Endothelial cell of umbilical vein (primary cell): ENCODE measurements at regions not wholly inside any gene's neighbourhood (a gene's known extent, or its start where the extent isn't known, plus 50 kb on each side); places are given as distances from the start of the nearest gene placed in this dataset.

Experiments
- BruUV-seq: library from RNA; stranded (reverse); fragments of 400-500 nt; replicated peaks from 2 replicates; lab custom pipeline; 2021; lab: Mats Ljungman, UMichigan
- CTCF ChIA-PET: fragments of 300-600, 350-600 bp; sonication (Branson Sonifier 250); formaldehyde crosslinking; loops from one replicate; lab custom pipeline; 2021; ENCODE audit warnings: antibody characterized with exemption, inconsistent platforms; lab: Charles Lee
- POLR2A ChIA-PET: fragments of 300-600, 350-600 bp; sonication (Branson Sonifier 250); formaldehyde crosslinking; loops from one replicate; lab custom pipeline; 2021; ENCODE audit warnings: antibody characterized with exemption, inconsistent platforms; lab: Charles Lee
- DNase-seq: peaks from one replicate; pipeline ENCODE4 v3.0.0-alpha.2; 2011; ENCODE audit warnings: low read depth, low spot score
- FAIRE-seq: peaks from 2 replicates; lab custom pipeline; 2011; peaks lifted over from hg19 to GRCh38; lab: Jason Lieb, UNC
- H2AFZ ChIP-seq: 2 replicates; pipeline ENCODE4 v1.6.0; 2012; ENCODE audit warnings: low read depth, low read length, control low read depth, inconsistent platforms
- H3K27ac ChIP-seq: 2 replicates; pipeline ENCODE4 v1.5.1; 2011; ENCODE audit warnings: low read depth, mild to moderate bottlenecking, control low read depth, low read length, moderate library complexity; ENCODE audit not compliant: insufficient read depth
- H3K27me3 ChIP-seq, 2 experiments: 2 replicates each; pipeline versions ENCODE4 v1.6.0 to v1.6.1; 2011; ENCODE audit warnings: low read length in 2 of 2, mixed read lengths in 1 of 2; ENCODE audit not compliant: control insufficient read depth in 2 of 2, insufficient read depth in 2 of 2
- H3K36me3 ChIP-seq, 2 experiments: 2 replicates in 1 of 2; 3 replicates in 1 of 2; pipeline ENCODE4 v1.5.1; 2011; ENCODE audit warnings: low read length in 2 of 2, mild to moderate bottlenecking in 1 of 2, moderate library complexity in 1 of 2; ENCODE audit not compliant: control insufficient read depth in 2 of 2, insufficient read depth in 2 of 2; ENCODE audit errors: extremely low read depth in 1 of 2
- H3K4me1 ChIP-seq: 3 replicates; pipeline ENCODE4 v1.5.1; 2011; ENCODE audit warnings: mild to moderate bottlenecking, low read length; ENCODE audit not compliant: control insufficient read depth, insufficient read depth; ENCODE audit errors: extremely low read depth
- H3K4me2 ChIP-seq: 2 replicates; pipeline ENCODE4 v1.6.1; 2011; ENCODE audit warnings: low read length, control low read depth, mixed read lengths; ENCODE audit not compliant: insufficient read depth
- H3K4me3 ChIP-seq, 3 experiments: fragments of 200-600 bp in 1 of 3; sonication (generic), shearing (Covaris generic) in 1 of 3; replicated peaks in 1 of 3; 2 replicates each; pipeline ENCODE4 v1.5.1; 2011 to 2016; ENCODE audit warnings: control low read depth in 3 of 3, low read length in 3 of 3, mild to moderate bottlenecking in 2 of 3, inconsistent platforms in 1 of 3, low read depth in 1 of 3, moderate library complexity in 1 of 3; ENCODE audit not compliant: insufficient read depth in 1 of 3
- H3K79me2 ChIP-seq: 2 replicates; pipeline ENCODE4 v1.6.0; 2012; ENCODE audit warnings: low read length, inconsistent platforms; ENCODE audit not compliant: control insufficient read depth, insufficient read depth
- H3K9ac ChIP-seq: replicated peaks from 2 replicates; pipeline ENCODE3; 2011; ENCODE audit warnings: low read length, control low read depth; ENCODE audit not compliant: insufficient read depth; ENCODE audit errors: extremely low read depth
- H3K9me1 ChIP-seq: replicated peaks from 3 replicates; pipeline ENCODE4 v1.6.0; 2011; ENCODE audit warnings: mild to moderate bottlenecking, low read length; ENCODE audit not compliant: control insufficient read depth, insufficient read depth; ENCODE audit errors: extremely low read depth
- H3K9me3 ChIP-seq: replicated peaks from 2 replicates; pipeline ENCODE4 v1.5.1; 2012; ENCODE audit warnings: low read length, inconsistent platforms; ENCODE audit not compliant: control insufficient read depth, insufficient read depth
- H4K20me1 ChIP-seq: replicated peaks from 2 replicates; pipeline ENCODE3; 2011; ENCODE audit warnings: mild to moderate bottlenecking, low read length; ENCODE audit not compliant: control insufficient read depth, insufficient read depth; ENCODE audit errors: extremely low read depth
- CTCF ChIP-seq, 2 donors: IDR thresholded peaks; 1 replicate in 1 of 2; 2 replicates in 1 of 2; pipeline ENCODE4 v1.5.1; 2011; ENCODE audit warnings: low read length in 2 of 2, mild to moderate bottlenecking in 2 of 2, moderate library complexity in 2 of 2, control low read depth in 1 of 2, inconsistent platforms in 1 of 2, low read depth in 1 of 2; ENCODE audit not compliant: insufficient read depth in 1 of 2; ENCODE audit errors: extremely low read depth in 1 of 2
- EZH2 ChIP-seq: IDR thresholded peaks from 2 replicates; pipeline ENCODE4 v1.6.1; 2012; ENCODE audit warnings: borderline replicate concordance, low read depth, mild to moderate bottlenecking, moderate library complexity, low read length, inconsistent platforms; ENCODE audit not compliant: severe bottlenecking
- FOS ChIP-seq: IDR thresholded peaks from 2 replicates; pipeline ENCODE4 v1.6.1; 2011; ENCODE audit warnings: mild to moderate bottlenecking, low read length, moderate library complexity, borderline replicate concordance; ENCODE audit not compliant: insufficient read depth
- GATA2 ChIP-seq: IDR thresholded peaks from 2 replicates; pipeline ENCODE4 v1.7.0; 2011; ENCODE audit warnings: low read depth, mild to moderate bottlenecking, moderate library complexity, mixed read lengths, low read length; ENCODE audit not compliant: insufficient read length, insufficient read depth
- JUN ChIP-seq: IDR thresholded peaks from 2 replicates; pipeline ENCODE4 v1.6.1; 2011; ENCODE audit warnings: borderline replicate concordance, low read depth; ENCODE audit not compliant: insufficient read length, insufficient read depth
- MAX ChIP-seq: IDR thresholded peaks from 2 replicates; pipeline ENCODE4 v1.6.1; 2011; ENCODE audit not compliant: insufficient read depth, insufficient read length
- MYC ChIP-seq: IDR thresholded peaks from one replicate; pipeline ENCODE4 v1.6.1; 2011; ENCODE audit warnings: mild to moderate bottlenecking, low read depth, low read length
- POLR2A ChIP-seq: IDR thresholded peaks from 2 replicates; pipeline ENCODE4 v1.6.1; 2012; ENCODE audit warnings: low read depth, mild to moderate bottlenecking, control low read depth, low read length
- POLR2AphosphoS5 ChIP-seq: IDR thresholded peaks from 2 replicates; pipeline ENCODE4 v1.6.1; 2012; ENCODE audit warnings: low read depth, mild to moderate bottlenecking, control low read depth, low read length, moderate library complexity; ENCODE audit not compliant: insufficient read depth
- dilution Hi-C: fragments of 300-500 bp; cut with MboI; formaldehyde crosslinking; loops from one replicate; pipeline ENCODE4 v1.15.0; 2019; ENCODE audit warnings: low sequenced_read_pairs; ENCODE audit not compliant: extremely low pct_ligation_motif_present
- intact Hi-C: fragments of 100-400 bp; cut with micrococcal nuclease; formaldehyde crosslinking; loops from one replicate; pipeline ENCODE4 v1.10.0; 2022

- Histone ChIP-seq H3K79me2 (no peaks in the 10 kb centered on the region), H3K27ac (no peak overlapping the region), H2AFZ (no peak overlapping the region), H3K9me3 (no peaks in the 10 kb centered on the region), H3K4me1 (no peaks in the 10 kb centered on the region), H3K4me3 (no peak overlapping the region), H3K4me2 (no peak overlapping the region), H3K27me3 (no peaks in the 10 kb centered on the region), H3K9ac (no peak overlapping the region), H3K36me3 (no peaks in the 10 kb centered on the region), H4K20me1 (peaks cover 2% of the 10 kb centered on the region), H3K9me1 (no peaks in the 10 kb centered on the region)
- FAIRE-seq (no peak), DNase-seq (peak; percentile 43)
- BruUV-seq, result no TSS peak
- intact Hi-C loops (no loop called here), dilution Hi-C loops (no loop called here)
- CTCF ChIA-PET, result no interaction called here
- POLR2A ChIA-PET, result no interaction called here
- peak; percentile 29 for TF ChIP-seq FOS
- TF ChIP-seq MAX, result no peak
Measured at GRCh38 chr5:56409331-56410190, 176.4 kb upstream of the ANKRD55 start.

GRCh38 chr5:56406838-56407237 is 173.7 kb upstream of the ANKRD55 start:
- H2AFZ ChIP-seq, result no peak overlapping the region
- no peaks in the 10 kb centered on the region for H3K36me3 ChIP-seq
- DNase-seq, result no peak
- no peak for FAIRE-seq
- H3K9me1 ChIP-seq, result no peaks in the 10 kb centered on the region
- H3K79me2 ChIP-seq, result no peaks in the 10 kb centered on the region
- no peak overlapping the region for H3K4me3 ChIP-seq
- H4K20me1 ChIP-seq, result no peaks in the 10 kb centered on the region
- no peaks in the 10 kb centered on the region for H3K27me3 ChIP-seq
- no peaks in the 10 kb centered on the region for H3K9me3 ChIP-seq
- ChIA-PET CTCF (interaction anchor here (1.6 to 1.7 kb wide), 2 partner anchors 10 to 69 kb away, joined by 3 read pairs; no protein-coding TSS in a partner anchor), POLR2A (no interaction called here)
- H3K27ac ChIP-seq, result no peak overlapping the region
- H3K9ac ChIP-seq, result no peak overlapping the region
- TF ChIP-seq JUN, result no peak
- TF ChIP-seq MYC, result no peak
- no peak for TF ChIP-seq POLR2A
- no peak for TF ChIP-seq POLR2AphosphoS5
- no peak for TF ChIP-seq EZH2
- no peak for TF ChIP-seq GATA2
- no peak for TF ChIP-seq FOS
- TF ChIP-seq MAX, result no peak
- TF ChIP-seq CTCF (IDR thresholded peaks at IDR 0.05; ENCODE audit: extremely low read depth in 1 of 2, insufficient read depth in 1 of 2, low read depth in 1 of 2, low read length in 2 of 2), result no peak
- H3K4me1 ChIP-seq, result no peaks in the 10 kb centered on the region
- intact Hi-C loops, result no loop called here
- no TSS peak for BruUV-seq
- H3K4me2 ChIP-seq, result no peak overlapping the region
- dilution Hi-C loops, result no loop called here
